H1 (cell line): ENCODE measurements at regions not wholly inside any gene's neighbourhood (a gene's known extent, or its start where the extent isn't known, plus 50 kb on each side); places are given as distances from the start of the nearest gene placed in this dataset.
"Not testable (repeated sequence)": the region's sequence is repeated elsewhere in the genome, so short reads cannot be mapped to it uniquely, and the experiment has no call there.

Experiments used
- CTCF ChIA-PET: fragments of 300-600 bp; sonication (Branson Sonifier 250); formaldehyde crosslinking; loops from one replicate; lab custom pipeline; 2021; ENCODE audit not compliant: partially characterized antibody; lab: Charles Lee
- POLR2A ChIA-PET: fragments of 300-600 bp; sonication (Branson Sonifier 250); formaldehyde crosslinking; loops from one replicate; lab custom pipeline; 2021; ENCODE audit warnings: inconsistent platforms; ENCODE audit not compliant: partially characterized antibody; lab: Charles Lee
- DNase-seq, 2 experiments: peaks; one replicate each; pipeline versions ENCODE4 v3.0.0 to v3.0.0-alpha.2; 2010 to 2022; ENCODE audit warnings: low spot score in 2 of 2, low read depth in 1 of 2, mixed read lengths in 1 of 2
- FAIRE-seq: peaks from 2 replicates; lab custom pipeline; 2011; peaks lifted over from hg19 to GRCh38; lab: Jason Lieb, UNC
- H2AFZ ChIP-seq: 2 replicates; pipeline ENCODE4 v1.8.1; 2012; ENCODE audit warnings: low read length, inconsistent platforms
- H2AK5ac ChIP-seq: 2 replicates; pipeline ENCODE4 v1.6.1; 2013; ENCODE audit warnings: low read depth, low read length
- H2BK120ac ChIP-seq: replicated peaks from 2 replicates; pipeline ENCODE3; 2013; ENCODE audit warnings: low read depth, low read length, inconsistent platforms
- H2BK12ac ChIP-seq: 2 replicates; pipeline ENCODE4 v1.6.1; 2013; ENCODE audit warnings: low read depth, low read length
- H2BK15ac ChIP-seq: 2 replicates; pipeline ENCODE4 v1.6.1; 2013; ENCODE audit warnings: low read length
- H2BK20ac ChIP-seq: 2 replicates; pipeline ENCODE4 v1.6.1; 2013; ENCODE audit warnings: low read length
- H2BK5ac ChIP-seq: 2 replicates; pipeline ENCODE4 v1.6.1; 2013; ENCODE audit warnings: low read depth, low read length
- H3K14ac ChIP-seq: 2 replicates; pipeline ENCODE4 v1.6.1; 2013; ENCODE audit warnings: inconsistent platforms; ENCODE audit not compliant: insufficient read length
- H3K18ac ChIP-seq: 2 replicates; pipeline ENCODE4 v1.6.1; 2013; ENCODE audit warnings: low read length; ENCODE audit errors: extremely low read depth
- H3K23ac ChIP-seq: 2 replicates; pipeline ENCODE4 v1.6.1; 2013; ENCODE audit warnings: inconsistent platforms; ENCODE audit not compliant: insufficient read length
- H3K23me2 ChIP-seq: 2 replicates; pipeline ENCODE4 v1.6.1; 2013; ENCODE audit warnings: low read depth, low read length
- H3K27ac ChIP-seq: 2 replicates; pipeline ENCODE4 v1.6.1; 2011; ENCODE audit warnings: low read depth, low read length, inconsistent platforms
- H3K27me3 ChIP-seq, 4 experiments: replicated peaks in 1 of 4; 1 replicate in 1 of 4; 2 replicates in 3 of 4; pipeline versions ENCODE4 v1.6.1 to v1.8.1; 2011 to 2013; ENCODE audit warnings: low read length in 3 of 4, mild to moderate bottlenecking in 3 of 4, inconsistent platforms in 2 of 4, mixed read lengths in 2 of 4, moderate library complexity in 1 of 4; ENCODE audit not compliant: control insufficient read depth in 3 of 4, insufficient read depth in 3 of 4; ENCODE audit errors: extremely low read depth in 1 of 4
- H3K36me3 ChIP-seq, 4 experiments: 2 replicates each; pipeline versions ENCODE4 v1.6.1 to v1.8.1; 2011 to 2013; ENCODE audit warnings: mild to moderate bottlenecking in 4 of 4, low read length in 3 of 4, moderate library complexity in 2 of 4, control low read depth in 1 of 4, inconsistent platforms in 1 of 4; ENCODE audit not compliant: insufficient read depth in 4 of 4, control insufficient read depth in 2 of 4
- H3K4ac ChIP-seq: replicated peaks from 2 replicates; pipeline ENCODE3; 2013; ENCODE audit warnings: low read length, low read depth, mixed read lengths, inconsistent platforms; ENCODE audit not compliant: insufficient read length
- H3K4me1 ChIP-seq, 4 experiments: replicated peaks in 1 of 4; 1 replicate in 1 of 4; 2 replicates in 3 of 4; pipeline versions ENCODE4 v1.6.1 to v1.8.1; 2011 to 2013; ENCODE audit warnings: low read length in 3 of 4, inconsistent platforms in 2 of 4, mixed read lengths in 1 of 4; ENCODE audit not compliant: insufficient read depth in 4 of 4, control insufficient read depth in 3 of 4
- H3K4me2 ChIP-seq, 2 experiments: 2 replicates each; pipeline versions ENCODE4 v1.6.1 to v1.8.1; 2011 to 2013; ENCODE audit warnings: low read depth in 2 of 2, low read length in 2 of 2, control low read depth in 1 of 2, inconsistent platforms in 1 of 2, mild to moderate bottlenecking in 1 of 2; ENCODE audit not compliant: insufficient read depth in 1 of 2
- H3K4me3 ChIP-seq, 4 experiments: fragments of 200-600, 300-600 bp in 1 of 4; sonication (generic), shearing (Covaris generic), sonication (Bioruptor Twin) in 1 of 4; 2 replicates each; pipeline versions ENCODE4 v1.5.1 to v1.8.1; 2011 to 2016; ENCODE audit warnings: low read length in 4 of 4, low read depth in 3 of 4, control low read depth in 2 of 4, inconsistent platforms in 2 of 4, mild to moderate bottlenecking in 2 of 4, mixed read lengths in 1 of 4, moderate library complexity in 1 of 4; ENCODE audit not compliant: insufficient read depth in 2 of 4; ENCODE audit errors: extremely low read depth in 1 of 4
- H3K56ac ChIP-seq: replicated peaks from 2 replicates; pipeline ENCODE3; 2013; ENCODE audit warnings: low read depth, mild to moderate bottlenecking, mixed read lengths, low read length, inconsistent platforms; ENCODE audit not compliant: insufficient read length
- H3K79me1 ChIP-seq: 2 replicates; pipeline ENCODE4 v1.6.1; 2013; ENCODE audit warnings: low read depth, low read length, control low read depth
- H3K79me2 ChIP-seq, 2 experiments: 2 replicates each; pipeline versions ENCODE4 v1.6.1 to v1.8.1; 2012 to 2013; ENCODE audit warnings: low read length in 2 of 2, mild to moderate bottlenecking in 2 of 2, inconsistent platforms in 1 of 2; ENCODE audit not compliant: insufficient read depth in 2 of 2, control insufficient read depth in 1 of 2
- H3K9ac ChIP-seq, 4 experiments: replicated peaks in 1 of 4; 1 replicate in 1 of 4; 2 replicates in 3 of 4; pipeline versions ENCODE4 v1.6.1 to v1.8.1; 2011 to 2013; ENCODE audit warnings: low read depth in 3 of 4, low read length in 3 of 4, control low read depth in 2 of 4, mild to moderate bottlenecking in 2 of 4, moderate library complexity in 2 of 4, inconsistent platforms in 1 of 4; ENCODE audit errors: extremely low read depth in 1 of 4
- H3K9me3 ChIP-seq, 2 experiments: 2 replicates each; pipeline versions ENCODE4 v1.6.1 to v1.8.1; 2012 to 2013; ENCODE audit warnings: mild to moderate bottlenecking in 2 of 2, moderate library complexity in 2 of 2, control low read depth in 1 of 2, inconsistent platforms in 1 of 2, low read depth in 1 of 2, low read length in 1 of 2, mixed read lengths in 1 of 2; ENCODE audit not compliant: insufficient read depth in 2 of 2
- H4K20me1 ChIP-seq, 2 experiments: replicated peaks in 1 of 2; 2 replicates each; pipeline versions ENCODE3 to v1.8.1; 2011 to 2013; ENCODE audit warnings: inconsistent platforms in 2 of 2, low read length in 2 of 2, mild to moderate bottlenecking in 1 of 2; ENCODE audit not compliant: insufficient read depth in 2 of 2, control insufficient read depth in 1 of 2
- H4K5ac ChIP-seq: 2 replicates; pipeline ENCODE4 v1.6.1; 2013; ENCODE audit warnings: low read length, low read depth, mixed read lengths, inconsistent platforms; ENCODE audit not compliant: insufficient read length
- H4K8ac ChIP-seq: 2 replicates; pipeline ENCODE4 v1.8.0; 2013; ENCODE audit warnings: mild to moderate bottlenecking, moderate library complexity, low read length, inconsistent platforms; ENCODE audit not compliant: insufficient read depth; ENCODE audit errors: extremely low read depth
- H4K91ac ChIP-seq: replicated peaks from 2 replicates; pipeline ENCODE3; 2013; ENCODE audit warnings: low read length, mixed read lengths, inconsistent platforms; ENCODE audit not compliant: insufficient read length
- WGBS, 2 experiments: shearing (Covaris generic) in 1 of 2; methylation state at CpG; one replicate each; pipeline versions ENCODE4 v1.1.6 to v1.1.7; 2013 to 2015; ENCODE audit warnings: low lambda C conversion rate in 2 of 2, mixed read lengths in 2 of 2, inconsistent platforms in 1 of 2, low coverage in 1 of 2, missing lambda C conversion rate in 1 of 2; ENCODE audit not compliant: insufficient replicate concordance in 2 of 2, insufficient coverage in 1 of 2, insufficient read length in 1 of 2; ENCODE audit errors: extremely low coverage in 1 of 2, missing lambda C conversion rate in 1 of 2; 5-methylcytosine and 5-hydroxymethylcytosine counted together

DNA sequence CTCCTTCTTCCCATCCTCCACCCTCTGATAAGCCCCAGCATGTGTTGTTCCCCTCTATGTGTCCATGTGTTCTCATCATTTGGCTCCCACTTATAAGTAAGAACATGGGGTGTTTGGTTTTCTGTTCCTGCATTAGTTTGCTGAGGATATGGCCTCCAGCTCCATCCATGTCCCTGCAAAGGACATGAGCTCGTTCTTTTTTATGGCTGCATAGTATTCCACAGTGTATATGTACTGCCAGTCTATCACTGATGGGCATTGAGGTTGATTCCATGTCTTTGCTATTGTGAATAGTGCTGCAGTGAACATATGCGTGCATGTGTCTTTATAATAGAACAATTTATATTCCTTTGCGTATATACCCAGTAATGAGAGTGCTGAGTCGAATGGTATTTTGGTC, 62.8 kb upstream of the IFFO2 start:
- H2BK20ac ChIP-seq, H3K4me2 ChIP-seq, H3K27me3 ChIP-seq, H2BK120ac ChIP-seq, H3K18ac ChIP-seq, H3K4ac ChIP-seq, H3K23me2 ChIP-seq, FAIRE-seq, H2BK15ac ChIP-seq, H2BK12ac ChIP-seq, H3K79me2 ChIP-seq, H2AFZ ChIP-seq, H4K5ac ChIP-seq, H4K91ac ChIP-seq, H2AK5ac ChIP-seq, H2BK5ac ChIP-seq, H3K56ac ChIP-seq, H3K36me3 ChIP-seq, POLR2A ChIA-PET, H4K8ac ChIP-seq, H3K4me3 ChIP-seq, H3K79me1 ChIP-seq, H3K14ac ChIP-seq, H3K27ac ChIP-seq, H4K20me1 ChIP-seq, H3K4me1 ChIP-seq, H3K23ac ChIP-seq, H3K9me3 ChIP-seq, H3K9ac ChIP-seq: not testable (repeated sequence)
- DNase-seq, result peak in 1 of 2 experiments; percentile 1
- WGBS, 2 experiments, result 91% methylated on average over 4 of the region's 4 CpGs; no CpG with 5 or more reads in 1 of the 2 experiments
- CTCF ChIA-PET, result interaction anchor here (3.3 kb wide), 1 partner anchor 106 kb away, joined by 13 read pairs; no protein-coding TSS in a partner anchor
